Gastroesophageal sphincter (tissue), 3 donors: ENCODE measurements at regions not wholly inside any gene's neighbourhood (a gene's known extent, or its start where the extent isn't known, plus 50 kb on each side); places are given as distances from the start of the nearest gene placed in this dataset.
"Not testable (repeated sequence)": the region's sequence is repeated elsewhere in the genome, so short reads cannot be mapped to it uniquely, and the experiment has no call there.

ENCODE experiments used
- POLR2A ChIP-seq, 2 donors: fragments of 450-650 bp; IDR thresholded peaks; one replicate each; pipeline ENCODE4 v1.6.1; 2017; ENCODE audit warnings: antibody characterized with exemption in 2 of 2, mild to moderate bottlenecking in 2 of 2, moderate library complexity in 1 of 2
- TF ChIP-seq, protein P1 (sequence below), 4 experiments: fragments of 200-600 bp in 2 of 4; fragments of 450-650 bp in 2 of 4; sonication (generic) in 1 of 4; IDR thresholded peaks; one replicate each; pipeline ENCODE4 v1.5.1; 2017 to 2019; ENCODE audit warnings: antibody characterized with exemption in 4 of 4, mild to moderate bottlenecking in 2 of 4, moderate library complexity in 2 of 4

DNA sequence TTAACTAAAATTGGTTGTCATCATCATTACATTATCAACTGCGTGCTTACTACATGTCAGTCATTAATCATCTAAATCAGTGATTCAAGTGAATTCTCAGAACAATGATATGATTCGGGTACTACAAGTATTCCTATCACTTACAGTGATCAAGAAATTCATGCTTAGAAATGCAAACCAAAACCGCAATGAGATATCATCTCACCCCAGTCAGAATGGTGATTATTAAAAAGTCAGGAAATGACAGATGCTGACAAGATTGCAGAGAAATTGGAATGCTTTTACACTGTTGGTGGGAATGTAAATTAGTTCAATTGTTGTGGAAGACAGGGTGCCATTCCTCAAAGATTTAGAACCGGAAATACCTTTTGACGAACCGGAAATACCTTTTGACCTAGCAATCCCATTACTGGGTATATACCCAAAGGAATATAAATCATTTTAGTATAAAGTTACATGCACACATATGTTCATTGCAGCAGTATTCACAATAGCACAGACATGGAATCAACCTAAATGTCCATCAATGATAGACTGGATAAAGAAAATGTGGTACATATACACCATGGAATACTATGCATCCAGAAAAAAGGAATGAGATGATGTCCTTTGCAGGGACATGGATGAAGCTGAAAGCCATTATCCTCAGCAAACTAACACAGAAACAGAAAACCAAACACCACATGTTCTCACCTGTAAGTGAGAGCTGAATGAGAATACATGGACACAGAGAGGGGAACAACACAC is 124.4 kb downstream of the KCNJ2 start:
- TF ChIP-seq POLR2A (IDR thresholded peaks at IDR 0.05) = not testable (repeated sequence)
- TF ChIP-seq, protein P1, sequence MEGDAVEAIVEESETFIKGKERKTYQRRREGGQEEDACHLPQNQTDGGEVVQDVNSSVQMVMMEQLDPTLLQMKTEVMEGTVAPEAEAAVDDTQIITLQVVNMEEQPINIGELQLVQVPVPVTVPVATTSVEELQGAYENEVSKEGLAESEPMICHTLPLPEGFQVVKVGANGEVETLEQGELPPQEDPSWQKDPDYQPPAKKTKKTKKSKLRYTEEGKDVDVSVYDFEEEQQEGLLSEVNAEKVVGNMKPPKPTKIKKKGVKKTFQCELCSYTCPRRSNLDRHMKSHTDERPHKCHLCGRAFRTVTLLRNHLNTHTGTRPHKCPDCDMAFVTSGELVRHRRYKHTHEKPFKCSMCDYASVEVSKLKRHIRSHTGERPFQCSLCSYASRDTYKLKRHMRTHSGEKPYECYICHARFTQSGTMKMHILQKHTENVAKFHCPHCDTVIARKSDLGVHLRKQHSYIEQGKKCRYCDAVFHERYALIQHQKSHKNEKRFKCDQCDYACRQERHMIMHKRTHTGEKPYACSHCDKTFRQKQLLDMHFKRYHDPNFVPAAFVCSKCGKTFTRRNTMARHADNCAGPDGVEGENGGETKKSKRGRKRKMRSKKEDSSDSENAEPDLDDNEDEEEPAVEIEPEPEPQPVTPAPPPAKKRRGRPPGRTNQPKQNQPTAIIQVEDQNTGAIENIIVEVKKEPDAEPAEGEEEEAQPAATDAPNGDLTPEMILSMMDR (IDR thresholded peaks at IDR 0.05) = not testable (repeated sequence)
